CD4-positive, alpha-beta T cell (primary cell): ENCODE measurements at regions not wholly inside any gene's neighbourhood (a gene's known extent, or its start where the extent isn't known, plus 50 kb on each side); places are given as distances from the start of the nearest gene placed in this dataset.

ENCODE experiments used
- ATAC-seq: fragments of 200-7000 bp; cut with Tn5 transposase; one replicate; pipeline ENCODE4 v1.10.0; 2022; ENCODE audit warnings: mild to moderate bottlenecking; ENCODE audit not compliant: poor library complexity
- CTCF ChIA-PET: fragments of 350-600 bp; sonication (Branson Sonifier 250); formaldehyde crosslinking; loops from one replicate; lab custom pipeline; 2021; ENCODE audit warnings: antibody characterized with exemption, inconsistent platforms; lab: Charles Lee
- POLR2A ChIA-PET: fragments of 350-600 bp; sonication (Branson Sonifier 250); formaldehyde crosslinking; loops from one replicate; lab custom pipeline; 2021; ENCODE audit warnings: antibody characterized with exemption, inconsistent platforms; lab: Charles Lee
- DNase-seq, 14 experiments: peaks; one replicate each; pipeline ENCODE4 v3.0.0-alpha.2; 2013 to 2020; ENCODE audit warnings: mixed read lengths in 2 of 14
- H3K27ac ChIP-seq, 2 donors: one replicate each; pipeline versions ENCODE4 v1.5.1 to v1.7.0; 2013; ENCODE audit warnings: low read length in 2 of 2, low read depth in 1 of 2, mild to moderate bottlenecking in 1 of 2
- H3K27me3 ChIP-seq, 2 experiments: 1 replicate in 1 of 2; 2 replicates in 1 of 2; pipeline versions ENCODE4 v1.6.1 to v1.7.0; 2013; ENCODE audit warnings: low read length in 2 of 2, control low read depth in 1 of 2, mild to moderate bottlenecking in 1 of 2, moderate library complexity in 1 of 2; ENCODE audit not compliant: insufficient read depth in 2 of 2, control insufficient read depth in 1 of 2
- H3K36me3 ChIP-seq: one replicate; pipeline ENCODE4 v1.6.1; 2013; ENCODE audit warnings: low read length, control low read depth; ENCODE audit not compliant: insufficient read depth
- H3K4me1 ChIP-seq: one replicate; pipeline ENCODE4 v1.6.1; 2013; ENCODE audit warnings: low read length, control low read depth; ENCODE audit not compliant: insufficient read depth
- H3K4me3 ChIP-seq: one replicate; pipeline ENCODE4 v1.5.1; 2013; ENCODE audit warnings: mild to moderate bottlenecking, low read length, moderate library complexity
- H3K9me3 ChIP-seq, 2 experiments: 1 replicate in 1 of 2; 2 replicates in 1 of 2; pipeline versions ENCODE4 v1.6.1 to v1.7.0; 2013; ENCODE audit warnings: low read length in 2 of 2, mild to moderate bottlenecking in 2 of 2, control low read depth in 1 of 2, moderate library complexity in 1 of 2; ENCODE audit not compliant: control insufficient read depth in 1 of 2, insufficient read depth in 1 of 2
- H3K27ac Mint-ChIP-seq: one replicate; pipeline ENCODE4 v1.8.0; 2020; ENCODE audit warnings: mixed read lengths
- H3K27me3 Mint-ChIP-seq: one replicate; pipeline ENCODE4 v1.8.0; 2021; ENCODE audit warnings: mixed read lengths
- H3K36me3 Mint-ChIP-seq: one replicate; pipeline ENCODE4 v1.8.0; 2021; ENCODE audit warnings: low read depth, mixed read lengths
- H3K4me1 Mint-ChIP-seq: one replicate; pipeline ENCODE4 v1.8.0; 2021; ENCODE audit warnings: low read depth, mixed read lengths
- H3K4me3 Mint-ChIP-seq: one replicate; pipeline ENCODE4 v1.8.0; 2020; ENCODE audit warnings: mild to moderate bottlenecking, mixed read lengths
- H3K9me3 Mint-ChIP-seq: one replicate; pipeline ENCODE4 v1.8.0; 2020; ENCODE audit warnings: mixed read lengths
- CTCF ChIP-seq: fragments of 200-600 bp; IDR thresholded peaks from one replicate; pipeline ENCODE4 v1.8.0; 2022; ENCODE audit warnings: antibody characterized with exemption, mild to moderate bottlenecking
- intact Hi-C, 2 experiments: fragments of 100-400 bp; cut with DNase I in 1 of 2; cut with micrococcal nuclease in 1 of 2; formaldehyde crosslinking; loops; one replicate each; pipeline versions ENCODE4 v1.15.1 to v1.9.0; 2023 to 2025; cut with DNase I, micrococcal nuclease

- no peak overlapping the region for H3K4me3 Mint-ChIP-seq
- no peak for TF ChIP-seq CTCF
- Histone ChIP-seq H3K4me3 (no peak overlapping the region), H3K9me3 (no peaks in the 10 kb centered on the region), H3K4me1 (no peaks in the 10 kb centered on the region), H3K27me3 (no peaks in the 10 kb centered on the region), H3K36me3 (no peaks in the 10 kb centered on the region), H3K27ac (no peak overlapping the region)
- DNase-seq (no peak), ATAC-seq (no peak)
- ChIA-PET CTCF (interaction anchor here (1.5 to 2.2 kb wide), 2 partner anchors 9 to 32 kb away, joined by 3 to 9 read pairs; no protein-coding TSS in a partner anchor), POLR2A (no interaction called here)
- intact Hi-C loops: loop anchor here in 1 of 2 experiments (10.0 kb wide), 1 partner anchor 502 kb away; no protein-coding TSS in a partner anchor
- H3K27ac Mint-ChIP-seq: no peak overlapping the region
- peaks cover 4% of the 10 kb centered on the region for H3K27me3 Mint-ChIP-seq
- no peaks in the 10 kb centered on the region for H3K9me3 Mint-ChIP-seq
- no peaks in the 10 kb centered on the region for H3K36me3 Mint-ChIP-seq
- no peaks in the 10 kb centered on the region for H3K4me1 Mint-ChIP-seq
Measured at GRCh38 chr9:15103290-15103689, 193.1 kb upstream of the FREM1 start.

GRCh38 chr9:15101095-15101494 lies 190.9 kb upstream of the FREM1 start:
- Histone ChIP-seq H3K27ac (no peak overlapping the region), H3K9me3 (no peaks in the 10 kb centered on the region), H3K36me3 (no peaks in the 10 kb centered on the region), H3K4me3 (no peak overlapping the region), H3K27me3 (no peaks in the 10 kb centered on the region), H3K4me1 (no peaks in the 10 kb centered on the region)
- no peak for ATAC-seq
- CTCF ChIA-PET: no interaction called here
- Mint-ChIP-seq H3K27me3 (peaks cover 13% of the 10 kb centered on the region), H3K36me3 (no peaks in the 10 kb centered on the region), H3K4me3 (no peak overlapping the region), H3K9me3 (no peaks in the 10 kb centered on the region), H3K27ac (no peak overlapping the region), H3K4me1 (no peaks in the 10 kb centered on the region)
- no peak for TF ChIP-seq CTCF
- POLR2A ChIA-PET: no interaction called here
- intact Hi-C loops: loop anchor here in 1 of 2 experiments (10.0 kb wide), 1 partner anchor 504 kb away; no protein-coding TSS in a partner anchor
- no peak for DNase-seq

GRCh38 chr9:15100571-15100970 lies 190.3 kb upstream of the FREM1 start:
- Histone ChIP-seq H3K27ac (no peak overlapping the region), H3K9me3 (no peaks in the 10 kb centered on the region), H3K27me3 (no peaks in the 10 kb centered on the region), H3K36me3 (no peaks in the 10 kb centered on the region), H3K4me3 (no peak overlapping the region), H3K4me1 (no peaks in the 10 kb centered on the region)
- Mint-ChIP-seq H3K4me3 (no peak overlapping the region), H3K36me3 (no peaks in the 10 kb centered on the region), H3K9me3 (no peaks in the 10 kb centered on the region), H3K27ac (no peak overlapping the region), H3K4me1 (no peaks in the 10 kb centered on the region), H3K27me3 (peaks cover 13% of the 10 kb centered on the region)
- no peak for TF ChIP-seq CTCF
- POLR2A ChIA-PET: no interaction called here
- no peak for ATAC-seq
- intact Hi-C loops: loop anchor here in 1 of 2 experiments (10.0 kb wide), 1 partner anchor 504 kb away; no protein-coding TSS in a partner anchor
- DNase-seq: no peak
- CTCF ChIA-PET: no interaction called here
